GM19324 (cell line): ENCODE measurements at regions not wholly inside any gene's neighbourhood (a gene's known extent, or its start where the extent isn't known, plus 50 kb on each side); places are given as distances from the start of the nearest gene placed in this dataset.
A peak's percentile ranks its signal among the peaks of the same experiment; 100 is the strongest.

Source experiments
- ATAC-seq: cut with Tn5 transposase; IDR thresholded peaks from one replicate; pipeline ENCODE4 v1.9.1; 2021; ENCODE audit warnings: mild to moderate bottlenecking, moderate library complexity; ENCODE audit not compliant: unreplicated experiment, low FRiP score

DNA sequence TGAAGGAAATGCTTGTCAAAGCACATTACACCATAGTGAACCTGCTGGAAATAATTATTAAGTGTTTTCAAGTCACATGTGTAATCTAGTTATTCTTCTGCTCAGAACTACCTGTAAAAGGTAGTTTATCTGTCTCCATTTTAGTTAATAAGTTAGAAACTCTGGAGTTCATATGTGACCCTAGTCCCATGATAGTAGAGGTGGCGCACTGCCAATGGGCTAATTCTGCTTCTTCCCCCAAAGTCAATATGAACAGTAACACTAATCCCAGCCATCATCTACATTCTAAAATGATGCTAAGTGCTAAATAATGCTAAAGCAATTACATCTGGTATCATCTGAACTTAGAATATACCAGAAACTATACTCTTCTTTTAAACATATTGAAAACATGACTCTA lies 361.0 kb upstream of the NECTIN3 start:
- ATAC-seq = no peak

DNA sequence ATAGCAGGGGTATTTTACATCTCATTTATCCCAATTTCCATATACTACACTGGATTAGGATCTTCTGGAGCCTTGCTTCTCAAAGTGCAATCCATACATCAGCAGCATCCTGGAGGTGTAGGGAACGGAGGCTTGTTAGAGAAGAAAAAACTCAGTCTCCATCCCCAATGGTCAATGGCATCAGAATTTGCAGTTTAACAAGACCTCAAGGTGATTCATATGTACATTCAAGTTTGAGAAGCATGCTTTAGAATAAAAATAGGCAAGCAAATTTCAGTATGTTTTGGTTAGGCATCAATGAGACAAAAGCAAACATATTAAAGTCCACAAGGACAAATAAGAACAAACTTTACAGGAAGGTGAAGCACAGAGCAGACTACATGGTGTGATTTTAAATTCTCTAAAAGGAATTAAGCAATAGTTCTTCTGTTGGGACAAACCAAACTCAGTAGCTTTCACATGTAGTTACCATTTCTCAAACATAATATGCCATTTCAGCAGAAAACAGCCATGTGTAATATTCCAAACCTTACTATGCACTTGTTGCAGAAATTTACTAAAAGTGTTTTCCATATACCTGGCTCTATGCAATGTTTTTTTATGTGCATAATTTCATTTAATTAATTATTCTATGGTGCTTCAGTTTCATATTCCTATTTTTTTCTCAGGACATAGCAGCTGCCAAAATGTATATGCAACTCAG lies 360.3 kb upstream of the NECTIN3 start:
- ATAC-seq = no peak

DNA sequence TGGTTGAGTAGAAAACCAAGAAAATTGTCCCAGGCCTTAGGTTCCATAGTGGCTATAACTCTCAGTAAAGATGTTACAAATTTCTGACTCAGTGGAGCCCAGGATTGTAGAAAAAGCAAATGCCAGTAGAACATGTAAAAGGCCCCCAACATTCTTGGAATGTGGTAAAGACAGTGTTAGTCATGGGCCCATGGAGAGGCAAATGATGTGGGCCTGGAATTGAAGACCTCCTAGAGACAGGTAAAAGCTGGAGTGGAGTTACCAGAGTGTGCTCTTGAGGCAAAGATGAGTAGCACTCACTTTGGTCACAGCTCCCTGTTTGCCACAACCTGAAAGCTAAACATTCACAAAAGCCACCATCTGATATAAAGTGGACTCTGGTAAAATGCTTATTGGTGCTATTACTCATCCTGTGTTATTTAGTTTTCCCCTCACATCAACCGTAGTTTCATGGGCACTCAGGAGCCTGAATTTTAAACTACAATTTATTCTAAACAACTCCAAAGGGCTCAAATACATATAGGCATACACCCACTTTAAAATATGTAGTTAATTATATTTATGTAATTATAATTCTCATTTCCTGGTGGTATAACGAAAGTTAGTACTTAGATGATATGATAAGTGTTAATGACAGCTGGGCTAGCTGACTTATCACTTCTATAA lies 359.6 kb upstream of the NECTIN3 start:
- no peak for ATAC-seq

DNA sequence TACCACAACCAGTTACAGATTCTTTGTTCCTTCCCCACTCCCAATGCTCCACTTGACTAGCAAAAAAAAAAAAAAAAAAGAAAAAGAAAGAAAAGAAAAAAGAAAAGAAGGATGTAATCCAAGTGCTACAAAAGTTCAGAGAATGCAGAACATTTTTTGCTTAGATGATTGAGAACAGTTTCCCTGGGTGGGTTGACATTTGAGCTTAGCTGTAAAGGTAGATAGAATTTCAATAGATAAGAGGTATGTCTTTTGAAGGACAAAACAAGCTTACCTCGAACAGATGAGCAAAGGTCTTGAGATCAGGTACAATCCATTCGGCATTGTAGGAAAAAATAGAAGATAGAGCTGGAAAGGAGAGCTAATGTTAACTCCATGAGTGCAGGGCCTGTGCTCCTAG lies 344.6 kb upstream of the NECTIN3 start:
- no peak for ATAC-seq

DNA sequence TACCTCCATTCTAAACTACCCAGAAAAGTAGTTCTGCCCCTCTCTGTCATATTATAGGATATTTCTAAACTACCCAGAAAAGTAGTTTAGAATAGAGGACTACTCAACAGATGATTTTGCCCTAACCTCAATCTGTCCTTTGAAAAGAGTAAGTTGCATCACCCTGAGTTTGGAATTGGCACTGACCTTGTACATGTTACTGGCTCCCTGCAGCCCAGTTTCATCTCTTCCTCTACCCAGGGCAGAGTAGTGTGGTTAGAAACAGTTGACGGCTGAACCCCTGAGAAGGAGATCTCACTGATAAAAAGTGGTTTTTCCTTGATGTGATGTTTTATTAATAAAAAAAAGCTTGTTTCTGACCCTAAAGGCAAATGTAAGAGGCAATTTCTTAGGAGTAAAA lies 340.5 kb upstream of the NECTIN3 start:
- ATAC-seq = no peak

DNA sequence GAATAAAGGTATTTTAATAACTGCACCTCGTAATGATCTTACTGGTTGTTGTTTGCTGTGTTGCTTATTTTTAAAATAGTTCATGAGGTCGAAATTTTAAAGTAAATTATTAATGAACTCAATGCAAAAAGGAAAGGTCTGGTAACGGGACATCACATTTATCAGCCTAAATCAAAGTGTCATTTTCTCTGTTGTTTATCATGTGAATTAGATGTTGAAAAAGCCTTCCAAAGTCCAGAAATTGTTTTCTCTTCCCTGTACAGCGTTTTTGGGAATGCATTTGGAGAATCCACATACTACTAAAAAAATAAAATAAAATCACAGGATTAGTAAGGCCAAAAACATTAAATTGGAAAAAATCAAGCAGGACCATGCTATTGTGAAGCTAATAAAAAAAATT lies 339.2 kb upstream of the NECTIN3 start:
- ATAC-seq = no peak

DNA sequence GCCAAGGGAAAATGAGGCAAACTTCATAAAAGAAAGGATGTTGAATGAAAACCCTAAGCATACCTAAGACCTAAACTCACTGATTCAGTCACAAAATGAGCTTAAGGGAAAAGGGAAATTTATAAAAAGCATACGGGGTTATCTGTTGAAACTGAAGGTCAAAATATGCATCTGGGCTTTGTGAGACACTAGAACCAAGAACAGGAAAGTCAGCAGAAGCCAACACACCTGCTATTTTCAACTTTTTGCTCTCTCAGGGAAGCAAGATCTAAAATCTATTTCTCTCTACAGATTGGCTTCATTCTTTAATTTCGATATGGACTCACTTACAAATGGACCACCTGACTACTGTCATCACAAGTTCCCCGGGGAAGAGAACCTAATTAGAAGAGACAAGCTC lies 338.6 kb upstream of the NECTIN3 start:
- no peak for ATAC-seq

DNA sequence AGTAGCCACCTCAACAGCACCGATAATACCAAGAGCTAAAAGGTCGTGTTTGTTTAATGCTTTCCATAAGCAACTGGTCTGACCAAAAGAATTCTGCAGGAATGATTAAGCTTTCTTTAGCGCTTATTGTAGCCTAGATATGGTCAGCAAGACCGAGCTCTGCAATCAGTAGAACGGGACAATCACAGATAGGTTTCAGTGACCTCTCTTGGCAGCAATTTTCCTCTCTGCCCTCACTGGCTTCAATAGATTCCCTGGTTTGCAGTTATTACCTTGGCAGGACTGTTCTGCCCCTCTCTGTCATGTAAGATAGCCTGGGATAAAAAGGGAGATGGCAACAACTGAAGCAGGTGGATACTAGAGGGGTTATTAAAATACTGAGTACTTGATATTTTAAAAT lies 337.1 kb upstream of the NECTIN3 start:
- no peak for ATAC-seq

DNA sequence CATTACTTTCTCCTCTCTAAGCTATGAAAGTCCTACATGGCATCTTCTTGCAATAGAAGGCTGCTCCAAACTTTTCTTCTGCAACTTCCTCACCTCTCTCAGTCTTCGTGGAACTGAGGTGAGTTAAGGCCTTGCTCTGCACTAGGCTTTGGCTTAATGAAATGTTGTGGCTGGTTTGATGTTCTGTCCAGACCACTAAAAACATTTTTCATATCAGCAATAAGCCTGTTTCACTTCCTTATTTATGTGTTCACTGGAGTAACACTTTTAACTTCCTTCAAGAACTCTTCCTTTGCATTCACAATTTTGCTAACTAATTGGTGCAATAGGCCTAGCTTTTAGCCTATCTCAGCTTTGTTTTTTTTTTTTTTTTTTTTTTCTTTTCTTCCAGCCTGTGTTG lies 335.3 kb upstream of the NECTIN3 start:
- ATAC-seq = peak; percentile 88

DNA sequence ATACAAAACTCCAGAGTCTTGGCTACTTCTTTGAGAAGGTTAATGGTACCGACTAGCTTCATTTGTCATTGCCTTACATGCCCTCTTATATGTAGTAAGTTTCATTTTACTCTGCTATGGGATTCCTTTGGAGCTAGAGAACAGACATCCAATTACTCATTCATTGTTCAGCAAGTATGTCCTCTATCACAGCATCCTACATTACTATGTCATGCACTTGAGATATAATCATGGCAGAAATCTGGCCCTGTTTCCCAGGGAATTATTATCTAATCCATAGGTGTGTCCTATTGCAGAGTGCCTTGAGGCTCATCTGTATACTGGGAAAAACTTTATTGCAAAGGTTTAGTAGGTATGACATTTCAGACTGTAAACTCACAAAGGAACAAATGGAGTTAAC lies 333.1 kb upstream of the NECTIN3 start:
- no peak for ATAC-seq

DNA sequence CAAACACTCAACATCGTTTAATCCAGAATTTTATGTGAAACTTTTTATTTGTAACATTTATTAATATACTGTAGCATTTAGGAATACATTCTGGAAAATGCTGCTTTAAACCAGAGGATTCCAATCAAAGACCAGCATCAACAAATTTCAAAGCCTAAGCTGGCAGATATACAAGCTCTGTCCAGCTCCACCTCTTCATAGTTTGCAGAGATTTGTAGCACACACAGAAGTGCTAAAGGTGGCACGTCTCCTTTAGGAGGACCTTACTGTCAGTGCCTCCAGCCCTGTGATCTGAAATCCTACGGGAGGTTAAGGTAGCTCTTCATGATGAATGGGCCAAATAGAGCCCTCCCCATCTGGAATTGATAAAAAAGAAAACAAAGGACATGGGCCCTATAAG lies 329.7 kb upstream of the NECTIN3 start:
- ATAC-seq = no peak

DNA sequence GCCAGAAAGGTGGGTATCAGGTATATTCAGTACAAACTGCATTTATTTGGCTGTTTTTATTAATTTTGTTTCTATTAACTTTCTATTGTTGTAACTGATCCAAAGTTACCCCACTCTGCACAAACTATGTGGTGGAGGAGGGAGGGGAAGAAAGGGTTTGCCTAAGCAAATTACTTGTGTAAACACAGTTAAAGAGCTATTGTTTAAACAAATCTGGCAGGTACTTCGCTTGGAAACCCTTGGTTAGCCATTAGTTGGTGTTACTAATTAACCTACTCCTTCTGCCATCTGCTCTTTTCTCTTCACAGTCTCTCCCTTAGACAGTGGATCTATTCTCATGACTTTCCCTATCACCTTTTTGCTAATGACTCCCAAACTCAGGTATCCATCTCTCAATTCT lies 328.4 kb upstream of the NECTIN3 start:
- peak; percentile 83 for ATAC-seq

DNA sequence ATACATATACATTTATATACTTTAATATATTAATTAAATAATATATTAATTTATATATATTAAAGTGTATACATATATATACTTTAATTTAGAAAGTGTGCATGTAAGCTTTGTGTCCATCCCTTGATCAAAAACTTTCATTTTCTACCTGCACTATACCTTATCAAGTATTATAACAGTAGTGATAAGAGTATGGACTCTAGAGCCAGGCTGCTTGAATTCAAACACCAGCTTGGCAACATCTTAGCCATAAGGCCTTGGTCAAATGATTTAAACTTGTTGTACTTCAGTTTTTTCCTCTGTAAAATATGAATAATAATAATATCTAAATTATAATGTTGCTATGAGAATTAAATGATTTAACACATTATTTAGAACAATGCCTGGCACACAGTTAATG lies 327.6 kb upstream of the NECTIN3 start:
- ATAC-seq = no peak

DNA sequence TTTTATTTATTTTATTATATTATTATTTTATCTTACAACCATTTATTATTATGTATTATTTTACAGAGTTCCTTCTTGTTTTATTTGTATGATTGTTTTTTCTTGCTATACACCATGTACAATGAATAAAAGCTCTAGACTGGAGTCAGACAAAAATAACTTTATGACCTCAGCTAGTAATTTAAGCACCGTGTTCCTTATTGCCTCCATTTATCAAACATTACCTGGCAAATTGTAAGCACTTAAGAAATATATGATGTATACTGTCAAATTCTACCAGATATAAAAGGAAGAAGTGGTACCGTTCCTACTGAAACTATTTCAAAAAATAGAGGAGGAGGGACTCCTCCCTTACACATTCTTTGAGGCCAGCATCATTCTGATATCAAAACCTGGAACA lies 326.9 kb upstream of the NECTIN3 start:
- no peak for ATAC-seq

DNA sequence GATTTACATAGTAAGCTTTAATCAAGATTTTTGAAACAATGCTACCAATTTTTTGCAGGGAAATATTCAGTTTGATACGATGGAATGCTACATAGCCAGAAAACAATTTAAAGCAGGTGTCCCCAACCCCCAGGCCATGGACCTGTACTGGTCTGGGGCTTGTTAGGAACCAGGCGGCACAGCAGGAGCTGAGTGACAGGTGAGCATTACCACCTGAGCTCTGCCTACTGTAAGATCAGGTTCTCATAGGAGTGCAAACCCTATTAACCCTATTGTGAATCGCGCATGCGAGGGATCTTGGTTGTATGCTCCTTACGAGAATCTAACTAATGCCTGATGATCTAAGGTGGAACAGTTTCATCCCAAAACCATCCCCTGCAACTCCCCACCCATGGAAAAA lies 322.6 kb upstream of the NECTIN3 start:
- no peak for ATAC-seq

DNA sequence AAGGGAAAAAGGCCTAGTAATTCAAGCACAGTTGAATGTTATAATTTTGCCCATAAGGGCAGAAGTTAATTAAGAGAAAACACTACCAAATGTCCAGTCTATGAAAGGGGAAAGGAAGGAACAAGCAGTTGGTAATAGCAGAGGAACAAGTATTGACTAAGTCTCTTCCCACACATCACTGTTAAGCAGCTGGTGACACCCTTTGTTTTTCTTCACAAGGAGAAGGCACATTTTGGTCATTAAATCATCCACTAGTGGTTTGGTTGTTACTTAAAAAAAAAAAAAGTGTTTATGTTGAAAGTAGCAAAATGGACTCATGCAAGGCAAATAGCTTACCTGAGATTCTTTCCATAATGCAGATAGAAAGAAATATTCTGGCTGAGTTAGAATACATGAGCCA lies 321.4 kb upstream of the NECTIN3 start:
- ATAC-seq = no peak

DNA sequence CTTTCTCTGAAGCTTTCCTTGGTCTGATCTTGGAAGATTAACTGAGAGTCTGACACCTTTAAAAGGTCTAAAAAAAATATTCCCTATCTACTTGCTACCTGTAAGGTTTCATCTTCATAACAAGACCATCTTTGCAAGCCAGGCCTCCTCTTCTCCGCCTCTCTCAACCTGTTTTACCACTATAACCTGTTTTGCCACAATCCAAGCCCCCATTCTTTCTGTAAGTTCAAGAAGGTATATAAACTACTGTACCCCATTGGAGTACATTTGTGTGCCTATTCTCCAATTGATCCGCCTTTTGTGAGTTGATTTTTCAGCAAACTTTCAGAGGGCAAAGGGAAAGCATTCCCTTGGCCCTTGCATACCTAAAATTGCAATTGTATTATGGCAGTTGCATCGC lies 319.3 kb upstream of the NECTIN3 start:
- ATAC-seq = no peak

DNA sequence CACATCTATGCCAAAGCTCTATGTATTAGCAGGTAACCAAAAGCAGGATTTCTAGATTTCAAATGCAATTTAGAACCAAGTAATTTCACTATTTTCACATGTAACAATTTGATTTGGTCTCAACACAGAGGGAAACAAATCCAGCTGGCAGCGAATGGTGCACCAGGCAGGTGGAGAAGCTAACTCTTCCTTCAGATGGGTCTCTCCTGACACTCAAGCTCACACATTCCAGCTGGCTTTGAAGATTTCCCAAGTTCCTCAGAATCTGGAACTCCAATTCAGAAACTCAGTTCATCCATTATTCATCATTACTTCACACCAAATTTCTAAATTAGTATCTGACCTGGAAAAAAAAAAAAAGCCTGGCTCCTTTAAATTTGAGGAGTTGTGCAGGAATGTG lies 318.1 kb upstream of the NECTIN3 start:
- ATAC-seq = no peak

DNA sequence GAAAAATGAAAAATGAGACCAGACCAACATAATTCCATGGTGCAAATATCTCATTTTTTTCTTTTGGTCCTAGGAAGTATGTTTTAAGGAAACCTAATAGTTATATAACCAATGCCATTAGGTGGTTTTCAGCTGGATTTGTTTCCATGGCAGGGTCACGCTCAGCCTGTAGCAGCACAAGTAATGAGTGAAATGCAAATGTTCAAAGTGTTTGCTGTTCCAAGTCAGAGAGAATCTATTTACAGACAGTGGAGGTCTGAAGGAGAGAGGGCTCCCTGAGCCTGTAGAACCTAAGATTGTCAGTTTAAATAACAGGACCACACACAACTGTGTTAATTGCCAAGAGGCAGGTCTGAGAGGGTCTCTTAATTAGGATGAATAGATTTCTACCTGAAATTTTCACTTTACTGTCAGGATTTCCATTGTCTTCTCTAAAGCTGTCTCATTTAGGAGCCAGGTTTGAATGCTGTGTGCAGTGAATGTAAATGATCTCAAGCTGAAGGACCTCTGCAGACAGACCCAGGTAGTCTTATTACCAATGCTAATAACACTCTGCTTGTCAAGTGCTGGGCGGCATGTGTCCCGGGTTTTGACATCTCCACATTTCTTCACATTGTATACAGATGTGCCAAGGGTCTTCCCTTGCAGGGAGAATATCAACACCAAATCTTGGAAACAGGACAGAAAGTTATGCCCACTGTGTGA lies 317.3 kb upstream of the NECTIN3 start:
- no peak for ATAC-seq

DNA sequence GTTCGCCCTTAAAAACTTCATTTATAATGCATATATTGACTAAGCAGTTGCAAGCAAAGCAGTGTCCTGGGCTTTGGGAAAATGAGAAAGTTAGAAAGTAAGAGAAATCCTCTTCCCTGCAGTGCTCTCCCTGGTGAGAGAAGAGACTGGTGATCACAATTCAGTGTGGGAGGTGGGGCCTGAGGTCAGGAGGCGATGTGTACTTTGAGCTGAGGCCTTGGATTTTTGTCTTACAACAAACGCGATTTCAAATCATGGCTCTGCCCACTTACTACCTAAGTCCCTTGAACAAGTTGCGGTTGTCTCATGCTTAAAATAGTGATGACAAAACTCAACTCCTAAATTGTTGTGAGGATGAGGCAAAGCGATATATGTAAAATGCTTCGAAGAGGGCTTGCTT lies 316.3 kb upstream of the NECTIN3 start:
- no peak for ATAC-seq

DNA sequence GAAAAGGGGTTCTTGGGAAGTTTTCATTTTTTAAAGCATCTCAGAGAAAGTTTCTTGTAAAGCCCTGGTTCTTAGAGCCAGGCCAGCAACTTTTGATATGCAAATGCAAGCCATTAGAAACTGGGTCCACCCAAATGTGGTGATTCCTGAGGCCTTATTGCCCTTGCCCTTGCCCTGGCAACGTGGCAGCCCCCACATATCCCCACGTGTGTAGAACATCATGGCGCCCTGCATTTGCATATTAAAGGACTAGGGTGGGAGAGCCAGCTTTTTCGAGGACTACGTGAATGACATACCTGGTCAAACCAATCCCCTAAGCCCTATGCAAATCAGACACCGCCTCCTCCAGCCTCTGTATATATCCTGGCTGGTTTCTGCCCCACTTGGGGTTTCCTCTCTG lies 314.9 kb upstream of the NECTIN3 start:
- no peak for ATAC-seq

DNA sequence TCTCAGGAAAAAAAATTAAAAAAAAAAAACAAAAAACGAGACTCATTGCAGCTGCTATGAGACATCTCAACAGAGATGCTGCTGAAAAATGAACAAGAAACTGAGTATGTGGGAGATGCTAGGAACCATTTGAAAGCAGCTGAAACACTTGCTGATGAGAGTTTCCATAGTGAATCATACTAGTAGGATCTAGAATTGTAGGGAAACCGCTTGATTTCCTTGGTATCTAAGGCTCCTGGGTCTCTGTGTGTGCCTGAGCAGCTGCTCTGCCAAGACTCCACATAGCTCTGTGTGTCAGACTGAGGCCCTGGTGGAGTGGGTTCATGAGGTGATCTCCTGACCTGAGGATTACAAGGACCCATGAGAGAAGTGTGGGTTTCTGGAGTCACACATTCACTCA lies 313.4 kb upstream of the NECTIN3 start:
- no peak for ATAC-seq
